Osteoblast (primary cell): ENCODE measurements at regions not wholly inside any gene's neighbourhood (a gene's known extent, or its start where the extent isn't known, plus 50 kb on each side); places are given as distances from the start of the nearest gene placed in this dataset.

Experiments used
- DNase-seq: peaks from one replicate; pipeline ENCODE4 v3.0.0; 2011; ENCODE audit warnings: low spot score, mixed read lengths; ENCODE audit not compliant: insufficient read length; ENCODE audit errors: missing footprints
- H2AFZ ChIP-seq: 2 replicates; pipeline ENCODE4 v1.6.0; 2011; ENCODE audit warnings: mild to moderate bottlenecking, low read length
- H3K27ac ChIP-seq: 2 replicates; pipeline ENCODE4 v1.5.1; 2011; ENCODE audit warnings: mild to moderate bottlenecking, low read depth, low read length, moderate library complexity
- H3K27me3 ChIP-seq: 2 replicates; pipeline ENCODE4 v1.6.0; 2012; ENCODE audit warnings: mild to moderate bottlenecking, control low read depth, inconsistent platforms, low read length, moderate library complexity; ENCODE audit not compliant: insufficient read depth
- H3K36me3 ChIP-seq: 2 replicates; pipeline ENCODE4 v1.5.1; 2011; ENCODE audit warnings: mild to moderate bottlenecking, low read length, control low read depth, moderate library complexity; ENCODE audit not compliant: insufficient read depth
- H3K4me1 ChIP-seq: 2 replicates; pipeline ENCODE4 v1.5.1; 2011; ENCODE audit warnings: mild to moderate bottlenecking, low read length, control low read depth, moderate library complexity; ENCODE audit not compliant: insufficient read depth
- H3K4me2 ChIP-seq: 2 replicates; pipeline ENCODE4 v1.6.0; 2011; ENCODE audit warnings: mild to moderate bottlenecking, low read length; ENCODE audit not compliant: insufficient read depth
- H3K4me3 ChIP-seq: fragments of 200-600 bp; sonication (generic); 3 replicates; pipeline ENCODE4 v1.5.1; 2012; ENCODE audit warnings: mild to moderate bottlenecking, low read length, inconsistent platforms; ENCODE audit not compliant: insufficient read depth
- H3K79me2 ChIP-seq: 2 replicates; pipeline ENCODE4 v1.6.0; 2012; ENCODE audit warnings: mild to moderate bottlenecking, low read length, control low read depth, inconsistent platforms; ENCODE audit not compliant: insufficient read depth
- H3K9me3 ChIP-seq: 2 replicates; pipeline ENCODE4 v1.5.1; 2011; ENCODE audit warnings: low read depth, low read length, control low read depth
- H4K20me1 ChIP-seq: 2 replicates; pipeline ENCODE4 v1.6.0; 2012; ENCODE audit warnings: mild to moderate bottlenecking, low read length, control low read depth; ENCODE audit not compliant: insufficient read depth
- TF ChIP-seq, protein P1 (sequence below): IDR thresholded peaks from 2 replicates; pipeline ENCODE4 v1.5.1; 2011; ENCODE audit warnings: mild to moderate bottlenecking, low read depth, low read length, moderate library complexity; ENCODE audit errors: extremely low read depth

DNA sequence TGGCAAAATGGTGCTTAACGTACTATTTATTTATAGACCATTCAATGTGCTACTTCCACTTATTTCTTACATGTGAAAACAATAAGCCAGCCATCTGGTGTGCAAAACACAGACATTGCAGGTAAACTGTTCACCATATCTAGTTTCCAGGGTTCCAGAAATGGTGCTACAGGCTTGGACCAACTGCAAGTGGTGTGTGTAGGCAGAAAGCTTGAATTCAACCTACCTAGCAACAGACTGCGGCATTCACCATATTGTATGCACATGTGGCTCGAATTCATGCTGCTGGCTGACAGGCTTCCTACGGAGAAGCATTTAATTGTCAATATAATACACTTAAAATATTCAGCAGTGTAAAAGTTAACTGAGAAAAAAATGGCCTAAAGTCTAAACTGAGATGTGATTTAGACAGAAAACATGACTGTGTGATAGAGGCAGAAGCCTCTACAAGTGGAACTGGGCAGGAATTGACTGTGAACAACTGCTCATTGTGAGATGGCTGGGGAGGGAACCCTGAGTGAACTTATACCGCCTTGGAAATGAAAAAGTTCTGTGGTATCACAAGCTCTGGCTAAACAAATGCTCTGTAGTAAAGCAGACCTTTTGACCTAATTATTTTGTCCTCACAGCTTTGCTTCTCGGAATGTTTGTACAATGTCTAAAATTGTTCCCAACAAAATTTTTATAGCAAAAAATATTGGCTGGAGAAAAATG is 434.7 kb downstream of the GRIA2 start:
- H2AFZ ChIP-seq, result no peak overlapping the region
- no peaks in the 10 kb centered on the region for H3K27me3 ChIP-seq
- H3K27ac ChIP-seq, result no peak overlapping the region
- H3K4me1 ChIP-seq, result no peaks in the 10 kb centered on the region
- TF ChIP-seq, protein P1, sequence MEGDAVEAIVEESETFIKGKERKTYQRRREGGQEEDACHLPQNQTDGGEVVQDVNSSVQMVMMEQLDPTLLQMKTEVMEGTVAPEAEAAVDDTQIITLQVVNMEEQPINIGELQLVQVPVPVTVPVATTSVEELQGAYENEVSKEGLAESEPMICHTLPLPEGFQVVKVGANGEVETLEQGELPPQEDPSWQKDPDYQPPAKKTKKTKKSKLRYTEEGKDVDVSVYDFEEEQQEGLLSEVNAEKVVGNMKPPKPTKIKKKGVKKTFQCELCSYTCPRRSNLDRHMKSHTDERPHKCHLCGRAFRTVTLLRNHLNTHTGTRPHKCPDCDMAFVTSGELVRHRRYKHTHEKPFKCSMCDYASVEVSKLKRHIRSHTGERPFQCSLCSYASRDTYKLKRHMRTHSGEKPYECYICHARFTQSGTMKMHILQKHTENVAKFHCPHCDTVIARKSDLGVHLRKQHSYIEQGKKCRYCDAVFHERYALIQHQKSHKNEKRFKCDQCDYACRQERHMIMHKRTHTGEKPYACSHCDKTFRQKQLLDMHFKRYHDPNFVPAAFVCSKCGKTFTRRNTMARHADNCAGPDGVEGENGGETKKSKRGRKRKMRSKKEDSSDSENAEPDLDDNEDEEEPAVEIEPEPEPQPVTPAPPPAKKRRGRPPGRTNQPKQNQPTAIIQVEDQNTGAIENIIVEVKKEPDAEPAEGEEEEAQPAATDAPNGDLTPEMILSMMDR, result no peak
- H3K36me3 ChIP-seq, result no peaks in the 10 kb centered on the region
- DNase-seq, result no peak
- H4K20me1 ChIP-seq, result no peaks in the 10 kb centered on the region
- no peak overlapping the region for H3K4me2 ChIP-seq
- no peaks in the 10 kb centered on the region for H3K9me3 ChIP-seq
- no peak overlapping the region for H3K4me3 ChIP-seq
- no peaks in the 10 kb centered on the region for H3K79me2 ChIP-seq

DNA sequence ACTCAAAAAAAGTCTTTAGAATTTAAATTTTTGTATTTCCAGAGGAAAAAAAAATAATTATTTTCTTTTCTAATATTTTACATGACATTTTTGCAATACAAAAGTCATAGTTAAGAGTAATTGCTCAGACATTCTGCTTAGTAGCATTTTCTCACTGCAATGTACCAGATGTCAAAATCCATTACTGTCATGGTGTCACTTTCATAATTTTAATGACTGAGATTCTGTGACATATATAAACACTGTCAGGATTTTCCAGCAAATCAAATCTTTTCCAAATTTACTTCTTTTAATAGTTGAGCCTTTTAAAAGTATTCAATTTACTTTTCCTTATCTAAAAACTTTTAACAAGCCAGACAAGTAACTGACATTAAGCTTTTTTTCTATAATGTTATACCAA is 422.7 kb downstream of the GRIA2 start:
- DNase-seq, result no peak
- no peak overlapping the region for H3K4me2 ChIP-seq
- no peaks in the 10 kb centered on the region for H3K36me3 ChIP-seq
- H3K79me2 ChIP-seq, result no peaks in the 10 kb centered on the region
- no peaks in the 10 kb centered on the region for H3K27me3 ChIP-seq
- H3K4me3 ChIP-seq, result no peak overlapping the region
- H4K20me1 ChIP-seq, result no peaks in the 10 kb centered on the region
- no peak overlapping the region for H2AFZ ChIP-seq
- no peaks in the 10 kb centered on the region for H3K9me3 ChIP-seq
- no peaks in the 10 kb centered on the region for H3K4me1 ChIP-seq
- H3K27ac ChIP-seq, result no peak overlapping the region
- TF ChIP-seq, protein P1, result no peak

DNA sequence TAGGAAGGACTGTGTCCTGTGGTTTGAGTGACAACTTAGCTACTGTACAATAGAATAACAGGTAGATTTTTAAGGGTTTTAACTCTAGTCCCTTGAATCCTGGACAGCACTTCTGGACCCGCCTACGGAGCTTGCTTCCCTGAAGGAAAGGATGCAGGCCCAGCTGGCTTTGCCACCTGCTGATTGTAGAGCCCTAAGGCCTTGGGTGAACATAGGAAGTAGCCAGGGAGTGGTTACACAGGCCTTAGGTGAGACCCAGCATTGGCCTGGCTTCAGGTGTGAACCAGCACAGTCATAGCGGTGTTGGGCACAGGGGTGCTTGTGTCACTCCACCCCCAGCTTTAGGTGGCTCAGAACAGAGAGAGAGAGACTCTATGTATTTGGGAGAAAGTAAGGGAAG is 413.5 kb downstream of the GRIA2 start:
- DNase-seq, result no peak
- no peak overlapping the region for H3K4me3 ChIP-seq
- H3K4me1 ChIP-seq, result no peaks in the 10 kb centered on the region
- H2AFZ ChIP-seq, result no peak overlapping the region
- no peaks in the 10 kb centered on the region for H3K79me2 ChIP-seq
- no peaks in the 10 kb centered on the region for H3K36me3 ChIP-seq
- H3K4me2 ChIP-seq, result no peak overlapping the region
- no peaks in the 10 kb centered on the region for H4K20me1 ChIP-seq
- H3K27ac ChIP-seq, result no peak overlapping the region
- TF ChIP-seq, protein P1, result no peak
- no peaks in the 10 kb centered on the region for H3K9me3 ChIP-seq
- no peaks in the 10 kb centered on the region for H3K27me3 ChIP-seq

DNA sequence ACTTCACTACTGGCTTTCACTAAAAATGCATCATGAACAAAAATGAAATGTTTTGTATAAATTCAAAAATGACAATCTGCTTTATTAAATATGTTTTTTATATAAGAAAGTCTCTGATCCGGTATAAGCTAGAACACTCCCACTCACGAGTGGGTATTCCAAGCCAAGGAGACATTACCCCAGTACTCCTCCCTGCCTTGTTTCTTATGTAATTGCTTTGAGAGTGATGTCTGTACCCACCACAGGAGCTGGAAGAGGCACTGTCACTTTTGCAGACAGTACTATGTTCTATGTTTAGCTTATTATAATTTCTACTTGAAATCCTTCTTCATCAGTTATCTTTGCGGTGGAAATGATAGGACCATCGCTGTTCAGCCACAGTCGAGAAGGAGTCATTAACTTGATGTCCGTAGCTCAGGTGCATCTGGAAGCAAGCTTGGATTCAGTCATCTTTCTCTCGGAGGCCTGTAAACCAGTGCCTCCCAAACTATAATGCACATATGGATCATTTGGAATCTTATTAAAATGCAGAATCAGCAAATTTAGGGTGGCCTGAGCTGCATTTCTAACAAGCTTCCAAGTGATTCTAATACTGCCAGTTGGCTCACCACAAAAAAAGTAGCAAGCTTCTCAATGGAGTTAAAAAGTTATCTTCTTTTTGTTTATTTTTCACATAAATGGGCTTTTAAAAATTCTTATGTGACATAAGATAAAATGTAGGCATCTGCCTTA is 396.4 kb downstream of the GRIA2 start:
- Histone ChIP-seq H3K36me3 (no peaks in the 10 kb centered on the region), H3K4me2 (no peak overlapping the region), H3K27me3 (no peaks in the 10 kb centered on the region), H3K4me1 (no peaks in the 10 kb centered on the region), H3K27ac (no peak overlapping the region), H2AFZ (no peak overlapping the region), H4K20me1 (no peaks in the 10 kb centered on the region), H3K9me3 (no peaks in the 10 kb centered on the region), H3K4me3 (no peak overlapping the region), H3K79me2 (no peaks in the 10 kb centered on the region)
- DNase-seq, result no peak
- TF ChIP-seq, protein P1, result no peak
